ENCODE measurements at regions not wholly inside any gene's neighbourhood (a gene's known extent, or its start where the extent isn't known, plus 50 kb on each side); places are given as distances from the start of the nearest gene placed in this dataset.

- no peak overlapping the region for H3K9ac ChIP-seq (ENCODE audit: insufficient read depth, low read length, poor library complexity, severe bottlenecking)
- WGBS (ENCODE audit: insufficient coverage): 100% methylated on average over 1 of the region's 5 CpGs
- no peak for DNase-seq
- Mint-ChIP-seq H3K4me1 (no peaks in the 10 kb centered on the region), H3K9me3 (peaks cover 0 to 4% (median 0%) of the 10 kb centered on the region in 7 donors), H3K36me3 (no peaks in the 10 kb centered on the region), H3K4me3 (no peak overlapping the region), H3K27ac (no peak overlapping the region), H3K27me3 (ENCODE audit: low read depth in 3 of 3) (peaks cover 5 to 12% (median 5%) of the 10 kb centered on the region in 3 donors)
- H3K9me3 ChIP-seq (replicated peaks in 1 of 2; ENCODE audit: control insufficient read depth in 1 of 2, insufficient read depth in 1 of 2, low read length in 2 of 2): no peaks in the 10 kb centered on the region
- intact Hi-C loops (cut with micrococcal nuclease): no loop called here
- no peak overlapping the region for H3K27ac ChIP-seq (ENCODE audit: low read depth in 1 of 2, low read length in 2 of 2)
- no peak overlapping the region for H2AFZ ChIP-seq (ENCODE audit: insufficient read depth, low read depth, low read length, poor library complexity, severe bottlenecking)
- no peaks in the 10 kb centered on the region for H3K79me2 ChIP-seq (ENCODE audit: insufficient read depth, low read length)
- H3K36me3 ChIP-seq (replicated peaks in 1 of 2; ENCODE audit: control insufficient read depth in 1 of 2, insufficient read depth in 2 of 2, low read length in 2 of 2): no peaks in the 10 kb centered on the region
- no peaks in the 10 kb centered on the region for H3K27me3 ChIP-seq (ENCODE audit: control insufficient read depth in 2 of 2, insufficient read depth in 2 of 2, low read length in 2 of 2)
- no peak overlapping the region for H3K4me2 ChIP-seq (replicated peaks; ENCODE audit: extremely low read depth, low read length, poor library complexity, severe bottlenecking)
- H3K4me3 ChIP-seq (replicated peaks in 1 of 3; ENCODE audit: low read depth in 2 of 3, low read length in 3 of 3): no peak overlapping the region
- no peaks in the 10 kb centered on the region for H4K20me1 ChIP-seq (ENCODE audit: insufficient read depth, low read length)
- no peaks in the 10 kb centered on the region for H3K4me1 ChIP-seq (ENCODE audit: control insufficient read depth in 1 of 2, insufficient read depth in 2 of 2, low read length in 2 of 2)
- no peak for TF ChIP-seq CTCF (IDR thresholded peaks at IDR 0.05)
These were observed 57.0 kb downstream of the RASL11A start for GRCh38 chr13:27327633-27328032.

DNA sequence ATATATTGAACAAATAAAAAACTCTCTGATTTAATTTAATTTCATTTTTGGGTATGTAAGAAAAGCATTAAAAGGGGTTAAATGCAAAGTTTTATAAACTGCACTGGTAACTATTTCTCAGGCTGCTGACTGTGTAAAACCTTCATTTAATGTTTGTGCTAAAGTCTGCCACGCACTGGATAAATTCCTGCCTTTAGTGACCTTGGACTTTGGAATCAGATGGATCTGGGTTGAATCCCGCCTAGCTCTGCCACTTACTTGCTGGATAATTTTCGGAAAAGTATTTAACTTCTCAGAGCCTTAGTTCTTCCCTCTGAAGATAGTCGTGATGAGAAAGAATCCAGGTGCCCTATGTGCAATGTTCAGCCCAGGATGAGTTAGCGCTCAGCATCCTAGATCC, 58.6 kb downstream of the RASL11A start:
- no peaks in the 10 kb centered on the region for H4K20me1 ChIP-seq (ENCODE audit: insufficient read depth, low read length)
- DNase-seq: no peak
- H3K27ac ChIP-seq (ENCODE audit: low read depth in 1 of 2, low read length in 2 of 2): no peak overlapping the region
- H3K36me3 ChIP-seq (replicated peaks in 1 of 2; ENCODE audit: control insufficient read depth in 1 of 2, insufficient read depth in 2 of 2, low read length in 2 of 2): no peaks in the 10 kb centered on the region
- H3K79me2 ChIP-seq (ENCODE audit: insufficient read depth, low read length): no peaks in the 10 kb centered on the region
- no peaks in the 10 kb centered on the region for H3K36me3 Mint-ChIP-seq
- intact Hi-C loops (cut with micrococcal nuclease): no loop called here
- H3K4me1 Mint-ChIP-seq: no peaks in the 10 kb centered on the region
- H3K9me3 Mint-ChIP-seq: peaks cover 0 to 3% (median 0%) of the 10 kb centered on the region in 7 donors
- no peak overlapping the region for H3K27ac Mint-ChIP-seq
- no peak overlapping the region for H3K4me2 ChIP-seq (replicated peaks; ENCODE audit: extremely low read depth, low read length, poor library complexity, severe bottlenecking)
- no peaks in the 10 kb centered on the region for H3K4me1 ChIP-seq (ENCODE audit: control insufficient read depth in 1 of 2, insufficient read depth in 2 of 2, low read length in 2 of 2)
- H3K27me3 Mint-ChIP-seq (ENCODE audit: low read depth in 3 of 3): peaks cover 2 to 16% (median 4%) of the 10 kb centered on the region in 3 donors
- no peak overlapping the region for H3K4me3 Mint-ChIP-seq
- H3K9ac ChIP-seq (ENCODE audit: insufficient read depth, low read length, poor library complexity, severe bottlenecking): no peak overlapping the region
- TF ChIP-seq CTCF (IDR thresholded peaks at IDR 0.05): no peak
- no peak overlapping the region for H2AFZ ChIP-seq (ENCODE audit: insufficient read depth, low read depth, low read length, poor library complexity, severe bottlenecking)
- H3K9me3 ChIP-seq (replicated peaks in 1 of 2; ENCODE audit: control insufficient read depth in 1 of 2, insufficient read depth in 1 of 2, low read length in 2 of 2): no peaks in the 10 kb centered on the region
- no peaks in the 10 kb centered on the region for H3K27me3 ChIP-seq (ENCODE audit: control insufficient read depth in 2 of 2, insufficient read depth in 2 of 2, low read length in 2 of 2)
- H3K4me3 ChIP-seq (replicated peaks in 1 of 3; ENCODE audit: low read depth in 2 of 3, low read length in 3 of 3): no peak overlapping the region
- 78% methylated on average over 5 of the region's 5 CpGs for WGBS (ENCODE audit: insufficient coverage)

Data from CD14-positive monocyte (primary cell).